EL (cell line): ENCODE measurements at regions not wholly inside any gene's neighbourhood (a gene's known extent, or its start where the extent isn't known, plus 50 kb on each side); places are given as distances from the start of the nearest gene placed in this dataset.
"Not testable (repeated sequence)": the region's sequence is repeated elsewhere in the genome, so short reads cannot be mapped to it uniquely, and the experiment has no call there.

Experiments
- DNase-seq: peaks from one replicate; pipeline ENCODE4 v3.0.0-alpha.2; 2016

GRCh38 chr16:61150351-61150750, 885.9 kb downstream of the CDH8 start:
- DNase-seq, result no peak

GRCh38 chr16:61149709-61150108, 886.5 kb downstream of the CDH8 start:
- DNase-seq, result no peak

- DNase-seq, result no peak
Measured at GRCh38 chr16:61148930-61149329, 887.3 kb downstream of the CDH8 start.

- DNase-seq, result no peak
Measured at GRCh38 chr16:61146429-61146828, 889.8 kb downstream of the CDH8 start.

GRCh38 chr16:61131447-61131846, 904.8 kb downstream of the CDH8 start:
- DNase-seq, result no peak

- no peak for DNase-seq
Measured at GRCh38 chr16:61128545-61129323, 907.5 kb downstream of the CDH8 start.

GRCh38 chr16:61105544-61105943, 930.7 kb downstream of the CDH8 start:
- no peak for DNase-seq

GRCh38 chr16:61098505-61098904, 937.7 kb downstream of the CDH8 start:
- no peak for DNase-seq

- not testable (repeated sequence) for DNase-seq
Measured at GRCh38 chr16:61091300-61091699, 944.9 kb downstream of the CDH8 start.

GRCh38 chr16:61083711-61084110, 952.5 kb downstream of the CDH8 start:
- DNase-seq, result no peak

- no peak for DNase-seq
Measured at GRCh38 chr16:61074324-61074723, 961.9 kb downstream of the CDH8 start.

GRCh38 chr16:61057635-61058034, 978.6 kb downstream of the CDH8 start:
- no peak for DNase-seq

- DNase-seq, result no peak
Measured at GRCh38 chr16:61050547-61050946, 985.7 kb downstream of the CDH8 start.

- DNase-seq, result no peak
Measured at GRCh38 chr16:61045931-61046330, 990.3 kb downstream of the CDH8 start.

- DNase-seq, result no peak
Measured at GRCh38 chr16:61042737-61043136, 993.5 kb downstream of the CDH8 start.

- DNase-seq, result no peak
Measured at GRCh38 chr16:61030616-61031015, 1005.6 kb downstream of the CDH8 start.

- DNase-seq, result no peak
Measured at GRCh38 chr16:61024180-61024900, 1011.9 kb downstream of the CDH8 start.

- no peak for DNase-seq
Measured at GRCh38 chr16:61014869-61015268, 1021.4 kb downstream of the CDH8 start.

GRCh38 chr16:61007694-61008093, 1028.5 kb downstream of the CDH8 start:
- DNase-seq, result no peak

GRCh38 chr16:61005952-61006351, 1030.3 kb downstream of the CDH8 start:
- no peak for DNase-seq

- DNase-seq, result no peak
Measured at GRCh38 chr16:61002479-61003204, 1033.6 kb downstream of the CDH8 start.

GRCh38 chr16:60991886-60992285, 1044.4 kb downstream of the CDH8 start:
- no peak for DNase-seq

- DNase-seq, result no peak
Measured at GRCh38 chr16:60989592-60989991, 1046.6 kb downstream of the CDH8 start.

- no peak for DNase-seq
Measured at GRCh38 chr16:60979119-60979518, 1057.1 kb downstream of the CDH8 start.
